Activated T-helper 1 cell treated with anti-CD3 and anti-CD28 coated beads, Interleukin-12 subunit alpha, Interleukin-12 subunit beta, Interleukin-2, Interleukin-4 antibody, amounts not matched to agents 30 ng/mL and 10 ng/mL and 1 ng/mL, durations not matched to agents 14 hours and 24 hours and 36 hours (primary cell): ENCODE measurements at regions not wholly inside any gene's neighbourhood (a gene's known extent, or its start where the extent isn't known, plus 50 kb on each side); places are given as distances from the start of the nearest gene placed in this dataset.

Source experiments
- DNase-seq: peaks from one replicate; pipeline ENCODE4 v3.0.0; 2021; ENCODE audit warnings: low spot score
- H3K27ac Mint-ChIP-seq: one replicate; pipeline ENCODE4 v1.8.0; 2021; ENCODE audit warnings: mild to moderate bottlenecking, mixed read lengths
- H3K27me3 Mint-ChIP-seq: one replicate; pipeline ENCODE4 v1.8.0; 2022; ENCODE audit warnings: mild to moderate bottlenecking, moderate library complexity, mixed read lengths; ENCODE audit not compliant: insufficient read depth
- H3K36me3 Mint-ChIP-seq: one replicate; pipeline ENCODE4 v1.8.0; 2021; ENCODE audit warnings: low read depth, mixed read lengths
- H3K4me1 Mint-ChIP-seq: one replicate; pipeline ENCODE4 v1.8.0; 2021; ENCODE audit warnings: low read depth, mixed read lengths
- H3K4me3 Mint-ChIP-seq: one replicate; pipeline ENCODE4 v1.8.0; 2021; ENCODE audit warnings: mild to moderate bottlenecking, moderate library complexity, mixed read lengths
- H3K9me3 Mint-ChIP-seq: one replicate; pipeline ENCODE4 v1.8.0; 2021; ENCODE audit warnings: mixed read lengths
- intact Hi-C: fragments of 100-400 bp; cut with micrococcal nuclease; formaldehyde crosslinking; loops from one replicate; pipeline ENCODE4 v1.15.1; 2024

- Mint-ChIP-seq H3K36me3 (no peaks in the 10 kb centered on the region), H3K4me3 (no peak overlapping the region), H3K4me1 (no peaks in the 10 kb centered on the region), H3K27ac (no peak overlapping the region), H3K27me3 (no peaks in the 10 kb centered on the region), H3K9me3 (no peaks in the 10 kb centered on the region)
- no peak for DNase-seq
- intact Hi-C loops: no loop called here
Measured at GRCh38 chr4:125837493-125838201, 522.9 kb downstream of the FAT4 start.

- Mint-ChIP-seq H3K27me3 (no peaks in the 10 kb centered on the region), H3K36me3 (no peaks in the 10 kb centered on the region), H3K4me3 (no peak overlapping the region), H3K27ac (no peak overlapping the region), H3K4me1 (no peaks in the 10 kb centered on the region), H3K9me3 (no peaks in the 10 kb centered on the region)
- intact Hi-C loops: no loop called here
- no peak for DNase-seq
Measured at GRCh38 chr4:125838202-125838601, 523.4 kb downstream of the FAT4 start.

GRCh38 chr4:125838924-125839323 is 524.2 kb downstream of the FAT4 start:
- no peak overlapping the region for H3K4me3 Mint-ChIP-seq
- no peak overlapping the region for H3K27ac Mint-ChIP-seq
- H3K4me1 Mint-ChIP-seq: no peaks in the 10 kb centered on the region
- no peak for DNase-seq
- intact Hi-C loops: no loop called here
- no peaks in the 10 kb centered on the region for H3K27me3 Mint-ChIP-seq
- no peaks in the 10 kb centered on the region for H3K9me3 Mint-ChIP-seq
- H3K36me3 Mint-ChIP-seq: no peaks in the 10 kb centered on the region

- no peaks in the 10 kb centered on the region for H3K36me3 Mint-ChIP-seq
- intact Hi-C loops: no loop called here
- no peak overlapping the region for H3K27ac Mint-ChIP-seq
- DNase-seq: no peak
- H3K27me3 Mint-ChIP-seq: no peaks in the 10 kb centered on the region
- no peak overlapping the region for H3K4me3 Mint-ChIP-seq
- H3K9me3 Mint-ChIP-seq: no peaks in the 10 kb centered on the region
- no peaks in the 10 kb centered on the region for H3K4me1 Mint-ChIP-seq
Measured at GRCh38 chr4:125843947-125844346, 529.2 kb downstream of the FAT4 start.

GRCh38 chr4:125847518-125847917 is 532.8 kb downstream of the FAT4 start:
- Mint-ChIP-seq H3K27me3 (no peaks in the 10 kb centered on the region), H3K4me1 (no peaks in the 10 kb centered on the region), H3K4me3 (no peak overlapping the region), H3K9me3 (no peaks in the 10 kb centered on the region), H3K36me3 (no peaks in the 10 kb centered on the region), H3K27ac (no peak overlapping the region)
- DNase-seq: no peak
- intact Hi-C loops: no loop called here

- Mint-ChIP-seq H3K27me3 (no peaks in the 10 kb centered on the region), H3K4me3 (no peak overlapping the region), H3K9me3 (no peaks in the 10 kb centered on the region), H3K36me3 (no peaks in the 10 kb centered on the region), H3K27ac (no peak overlapping the region), H3K4me1 (no peaks in the 10 kb centered on the region)
- no peak for DNase-seq
- intact Hi-C loops: no loop called here
Measured at GRCh38 chr4:125849869-125850268, 535.1 kb downstream of the FAT4 start.

GRCh38 chr4:125891597-125892258 is 577.0 kb downstream of the FAT4 start:
- no peaks in the 10 kb centered on the region for H3K36me3 Mint-ChIP-seq
- no peak overlapping the region for H3K4me3 Mint-ChIP-seq
- intact Hi-C loops: no loop called here

GRCh38 chr4:125904802-125905201 is 590.0 kb downstream of the FAT4 start:
- Mint-ChIP-seq H3K9me3 (peaks cover 4% of the 10 kb centered on the region), H3K4me1 (no peaks in the 10 kb centered on the region), H3K27ac (no peak overlapping the region), H3K4me3 (no peak overlapping the region), H3K36me3 (no peaks in the 10 kb centered on the region), H3K27me3 (no peaks in the 10 kb centered on the region)
- intact Hi-C loops: no loop called here
- no peak for DNase-seq

More at GRCh38 chr4:125891597-125892258, 577.0 kb downstream of the FAT4 start:
- Mint-ChIP-seq H3K27me3 (no peaks in the 10 kb centered on the region), H3K4me1 (no peaks in the 10 kb centered on the region), H3K27ac (no peak overlapping the region), H3K9me3 (peaks cover 15% of the 10 kb centered on the region)
- no peak for DNase-seq

- DNase-seq: no peak
- Mint-ChIP-seq H3K4me3 (no peak overlapping the region), H3K36me3 (no peaks in the 10 kb centered on the region), H3K9me3 (peaks cover 4% of the 10 kb centered on the region), H3K27me3 (no peaks in the 10 kb centered on the region), H3K4me1 (no peaks in the 10 kb centered on the region), H3K27ac (no peak overlapping the region)
- intact Hi-C loops: no loop called here
Measured at GRCh38 chr4:125911058-125911457, 596.3 kb downstream of the FAT4 start.

GRCh38 chr4:125911481-125911880 is 596.7 kb downstream of the FAT4 start:
- Mint-ChIP-seq H3K9me3 (peaks cover 4% of the 10 kb centered on the region), H3K27me3 (no peaks in the 10 kb centered on the region), H3K36me3 (no peaks in the 10 kb centered on the region), H3K4me1 (no peaks in the 10 kb centered on the region), H3K27ac (no peak overlapping the region), H3K4me3 (no peak overlapping the region)
- intact Hi-C loops: no loop called here
- no peak for DNase-seq

- H3K27ac Mint-ChIP-seq: no peak overlapping the region
- H3K4me3 Mint-ChIP-seq: no peak overlapping the region
- H3K36me3 Mint-ChIP-seq: no peaks in the 10 kb centered on the region
- H3K9me3 Mint-ChIP-seq: no peaks in the 10 kb centered on the region
- H3K4me1 Mint-ChIP-seq: no peaks in the 10 kb centered on the region
- DNase-seq: no peak
- intact Hi-C loops: no loop called here
- H3K27me3 Mint-ChIP-seq: no peaks in the 10 kb centered on the region
Measured at GRCh38 chr4:125917559-125917958, 602.8 kb downstream of the FAT4 start.

- DNase-seq: no peak
- Mint-ChIP-seq H3K9me3 (peaks cover 23% of the 10 kb centered on the region), H3K36me3 (no peaks in the 10 kb centered on the region), H3K4me1 (no peaks in the 10 kb centered on the region), H3K27me3 (no peaks in the 10 kb centered on the region), H3K4me3 (no peak overlapping the region), H3K27ac (no peak overlapping the region)
- intact Hi-C loops: no loop called here
Measured at GRCh38 chr4:125928652-125929051, 613.9 kb downstream of the FAT4 start.

- H3K9me3 Mint-ChIP-seq: peaks cover 10% of the 10 kb centered on the region
- no peaks in the 10 kb centered on the region for H3K36me3 Mint-ChIP-seq
- H3K4me3 Mint-ChIP-seq: no peak overlapping the region
- intact Hi-C loops: no loop called here
- no peak for DNase-seq
- H3K27me3 Mint-ChIP-seq: no peaks in the 10 kb centered on the region
- no peaks in the 10 kb centered on the region for H3K4me1 Mint-ChIP-seq
- no peak overlapping the region for H3K27ac Mint-ChIP-seq
Measured at GRCh38 chr4:125938541-125938940, 623.8 kb downstream of the FAT4 start.
